ENCODE measurements at regions not wholly inside any gene's neighbourhood (a gene's known extent, or its start where the extent isn't known, plus 50 kb on each side); places are given as distances from the start of the nearest gene placed in this dataset.

- intact Hi-C loops (cut with DNase I; ENCODE audit: low total_unique reads): no loop called here
- Histone ChIP-seq H3K27me3 (no peaks in the 10 kb centered on the region), H3K36me3 (no peaks in the 10 kb centered on the region), H3K4me1 (no peaks in the 10 kb centered on the region), H3K9me3 (no peaks in the 10 kb centered on the region), H3K27ac (no peak overlapping the region), H3K4me3 (no peak overlapping the region)
- DNase-seq: no peak
- WGBS, 2 donors (ENCODE audit: low coverage in 1 of 2): 81 to 92% methylated on average over 2 to 5 of the region's 5 CpGs
- in situ Hi-C loops (cut with MboI; ENCODE audit: low pct_ligation_motif_present in 1 of 4, low pct_unique_long_range_greater_than_20kb in 1 of 4, low sequenced_read_pairs in 3 of 4): no loop called here
- TF ChIP-seq, protein P1, sequence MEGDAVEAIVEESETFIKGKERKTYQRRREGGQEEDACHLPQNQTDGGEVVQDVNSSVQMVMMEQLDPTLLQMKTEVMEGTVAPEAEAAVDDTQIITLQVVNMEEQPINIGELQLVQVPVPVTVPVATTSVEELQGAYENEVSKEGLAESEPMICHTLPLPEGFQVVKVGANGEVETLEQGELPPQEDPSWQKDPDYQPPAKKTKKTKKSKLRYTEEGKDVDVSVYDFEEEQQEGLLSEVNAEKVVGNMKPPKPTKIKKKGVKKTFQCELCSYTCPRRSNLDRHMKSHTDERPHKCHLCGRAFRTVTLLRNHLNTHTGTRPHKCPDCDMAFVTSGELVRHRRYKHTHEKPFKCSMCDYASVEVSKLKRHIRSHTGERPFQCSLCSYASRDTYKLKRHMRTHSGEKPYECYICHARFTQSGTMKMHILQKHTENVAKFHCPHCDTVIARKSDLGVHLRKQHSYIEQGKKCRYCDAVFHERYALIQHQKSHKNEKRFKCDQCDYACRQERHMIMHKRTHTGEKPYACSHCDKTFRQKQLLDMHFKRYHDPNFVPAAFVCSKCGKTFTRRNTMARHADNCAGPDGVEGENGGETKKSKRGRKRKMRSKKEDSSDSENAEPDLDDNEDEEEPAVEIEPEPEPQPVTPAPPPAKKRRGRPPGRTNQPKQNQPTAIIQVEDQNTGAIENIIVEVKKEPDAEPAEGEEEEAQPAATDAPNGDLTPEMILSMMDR (IDR thresholded peaks at IDR 0.05): no peak
- TF ChIP-seq POLR2A (IDR thresholded peaks at IDR 0.05) (no peak), POLR2AphosphoS5 (IDR thresholded peaks at IDR 0.05) (no peak), EP300 (IDR thresholded peaks at IDR 0.05; ENCODE audit: low read depth) (no peak)
Observed at GRCh38 chr13:90576067-90576466, 771.4 kb upstream of the MIR17HG start.

DNA sequence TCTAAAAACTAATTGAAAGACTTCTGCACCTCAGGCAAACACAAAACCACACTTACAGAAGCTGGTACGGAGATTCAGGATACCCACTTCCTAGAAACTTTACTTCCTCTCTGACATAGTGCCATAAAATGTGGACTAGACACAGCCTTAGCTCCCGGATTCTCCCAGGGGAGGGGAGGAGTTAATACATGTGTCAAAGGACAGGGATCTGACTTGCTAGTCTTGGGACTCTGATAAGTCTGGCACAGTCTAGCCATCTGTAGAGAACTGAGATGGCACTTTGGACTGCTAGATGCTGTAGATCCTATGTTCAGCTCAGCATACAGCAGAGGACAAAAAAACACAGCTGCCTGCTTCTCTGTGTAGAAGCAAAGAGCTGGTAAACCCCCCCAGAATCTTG lies 769.8 kb upstream of the MIR17HG start:
- no peaks in the 10 kb centered on the region for H3K27me3 ChIP-seq
- TF ChIP-seq EP300 (IDR thresholded peaks at IDR 0.05; ENCODE audit: low read depth) (no peak), POLR2A (IDR thresholded peaks at IDR 0.05) (no peak), POLR2AphosphoS5 (IDR thresholded peaks at IDR 0.05) (no peak)
- TF ChIP-seq, protein P1 (IDR thresholded peaks at IDR 0.05): no peak
- intact Hi-C loops (cut with DNase I; ENCODE audit: low total_unique reads): no loop called here
- no peaks in the 10 kb centered on the region for H3K4me1 ChIP-seq
- H3K4me3 ChIP-seq: no peak overlapping the region
- H3K36me3 ChIP-seq: no peaks in the 10 kb centered on the region
- DNase-seq: no peak
- in situ Hi-C loops (cut with MboI; ENCODE audit: low pct_ligation_motif_present in 1 of 4, low pct_unique_long_range_greater_than_20kb in 1 of 4, low sequenced_read_pairs in 3 of 4): no loop called here
- 17% methylated on average over 1 to 2 of the region's 2 CpGs for WGBS, 2 donors (ENCODE audit: low coverage in 1 of 2)
- no peaks in the 10 kb centered on the region for H3K9me3 ChIP-seq
- no peak overlapping the region for H3K27ac ChIP-seq

- Histone ChIP-seq H3K4me1 (no peaks in the 10 kb centered on the region), H3K4me3 (no peak overlapping the region), H3K27ac (no peak overlapping the region), H3K27me3 (no peaks in the 10 kb centered on the region), H3K36me3 (no peaks in the 10 kb centered on the region), H3K9me3 (no peaks in the 10 kb centered on the region)
- in situ Hi-C loops (cut with MboI; ENCODE audit: low pct_ligation_motif_present in 1 of 4, low pct_unique_long_range_greater_than_20kb in 1 of 4, low sequenced_read_pairs in 3 of 4): no loop called here
- intact Hi-C loops (cut with DNase I; ENCODE audit: low total_unique reads): no loop called here
- no peak for DNase-seq
- 77 to 100% methylated on average over 1 of the region's 1 CpG for WGBS, 2 donors (ENCODE audit: low coverage in 1 of 2)
- TF ChIP-seq, protein P1 (IDR thresholded peaks at IDR 0.05): no peak
- TF ChIP-seq POLR2A (IDR thresholded peaks at IDR 0.05): no peak
- TF ChIP-seq POLR2AphosphoS5 (IDR thresholded peaks at IDR 0.05): no peak
- no peak for TF ChIP-seq EP300 (IDR thresholded peaks at IDR 0.05; ENCODE audit: low read depth)
Observed at GRCh38 chr13:90585392-90585791, 762.1 kb upstream of the MIR17HG start.

GRCh38 chr13:90591260-90591926 lies 756.1 kb upstream of the MIR17HG start:
- TF ChIP-seq POLR2AphosphoS5 (IDR thresholded peaks at IDR 0.05) (no peak), POLR2A (IDR thresholded peaks at IDR 0.05) (no peak), EP300 (IDR thresholded peaks at IDR 0.05; ENCODE audit: low read depth) (no peak)
- TF ChIP-seq, protein P1 (IDR thresholded peaks at IDR 0.05): no peak
- intact Hi-C loops (cut with DNase I; ENCODE audit: low total_unique reads) (no loop called here), in situ Hi-C loops (cut with MboI; ENCODE audit: low pct_ligation_motif_present in 1 of 4, low pct_unique_long_range_greater_than_20kb in 1 of 4, low sequenced_read_pairs in 3 of 4) (no loop called here)
- Histone ChIP-seq H3K36me3 (no peaks in the 10 kb centered on the region), H3K9me3 (peaks cover 0 to 3% of the 10 kb centered on the region in 2 donors), H3K27me3 (no peaks in the 10 kb centered on the region), H3K4me1 (no peaks in the 10 kb centered on the region), H3K27ac (no peak overlapping the region), H3K4me3 (no peak overlapping the region)
- 69 to 77% methylated on average over 1 of the region's 1 CpG for WGBS, 2 donors (ENCODE audit: low coverage in 1 of 2)
- no peak for DNase-seq
